ENCODE measurements at regions not wholly inside any gene's neighbourhood (a gene's known extent, or its start where the extent isn't known, plus 50 kb on each side); places are given as distances from the start of the nearest gene placed in this dataset.

DNA sequence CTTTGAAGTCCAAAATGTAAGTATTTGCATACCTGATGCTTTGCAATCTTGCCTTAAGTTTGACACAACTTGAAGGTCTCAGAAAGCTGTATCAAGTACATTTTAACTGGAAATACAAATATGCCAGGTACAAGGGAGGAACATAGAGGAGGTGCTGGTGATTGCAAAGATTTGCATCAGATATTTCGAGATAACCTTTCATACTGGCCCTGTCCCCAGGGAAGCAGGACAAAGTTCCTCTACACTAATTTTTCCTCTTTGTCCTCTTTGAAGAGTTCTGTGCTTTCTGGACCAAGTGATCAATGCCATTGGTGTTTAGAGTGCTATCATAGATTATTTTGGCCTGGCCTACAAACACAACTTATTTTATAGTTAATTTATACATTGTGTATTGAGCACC, 686.1 kb downstream of the HACE1 start:
- TF ChIP-seq POLR2A (IDR thresholded peaks at IDR 0.05; ENCODE audit: low read depth, low read length): no peak
- TF ChIP-seq POLR2AphosphoS5 (IDR thresholded peaks at IDR 0.05; ENCODE audit: low read depth, low read length): no peak
- no peak for TF ChIP-seq TAF1 (IDR thresholded peaks at IDR 0.05; ENCODE audit: borderline replicate concordance, low read depth, low read length)

Data from GM12892 (cell line).